ENCODE measurements at regions not wholly inside any gene's neighbourhood (a gene's known extent, or its start where the extent isn't known, plus 50 kb on each side); places are given as distances from the start of the nearest gene placed in this dataset.

DNA sequence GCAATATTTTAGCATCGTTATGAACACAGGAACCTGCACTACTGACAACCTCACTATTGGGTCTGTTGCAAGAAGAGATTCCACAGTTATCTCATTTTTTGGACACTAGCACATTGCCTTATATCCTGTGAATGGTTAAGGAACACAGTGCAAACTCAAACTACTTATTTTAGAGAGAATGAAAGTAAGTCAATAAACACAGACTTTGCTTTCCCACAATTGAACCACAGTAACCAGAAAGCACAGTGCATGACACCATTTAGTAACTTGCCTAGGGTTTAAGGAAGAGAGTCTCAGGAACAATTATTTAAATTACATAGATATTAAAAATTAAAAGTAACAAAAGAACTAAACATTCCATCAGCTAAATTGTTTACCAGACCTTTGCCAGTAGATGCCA is 468.8 kb downstream of the ZWINT start:
- H3K4me3 ChIP-seq (replicated peaks; ENCODE audit: low read depth, low read length): no peak overlapping the region
- no peak for DNase-seq (ENCODE audit: extremely low read depth, low read depth)
- TF ChIP-seq, protein P1, sequence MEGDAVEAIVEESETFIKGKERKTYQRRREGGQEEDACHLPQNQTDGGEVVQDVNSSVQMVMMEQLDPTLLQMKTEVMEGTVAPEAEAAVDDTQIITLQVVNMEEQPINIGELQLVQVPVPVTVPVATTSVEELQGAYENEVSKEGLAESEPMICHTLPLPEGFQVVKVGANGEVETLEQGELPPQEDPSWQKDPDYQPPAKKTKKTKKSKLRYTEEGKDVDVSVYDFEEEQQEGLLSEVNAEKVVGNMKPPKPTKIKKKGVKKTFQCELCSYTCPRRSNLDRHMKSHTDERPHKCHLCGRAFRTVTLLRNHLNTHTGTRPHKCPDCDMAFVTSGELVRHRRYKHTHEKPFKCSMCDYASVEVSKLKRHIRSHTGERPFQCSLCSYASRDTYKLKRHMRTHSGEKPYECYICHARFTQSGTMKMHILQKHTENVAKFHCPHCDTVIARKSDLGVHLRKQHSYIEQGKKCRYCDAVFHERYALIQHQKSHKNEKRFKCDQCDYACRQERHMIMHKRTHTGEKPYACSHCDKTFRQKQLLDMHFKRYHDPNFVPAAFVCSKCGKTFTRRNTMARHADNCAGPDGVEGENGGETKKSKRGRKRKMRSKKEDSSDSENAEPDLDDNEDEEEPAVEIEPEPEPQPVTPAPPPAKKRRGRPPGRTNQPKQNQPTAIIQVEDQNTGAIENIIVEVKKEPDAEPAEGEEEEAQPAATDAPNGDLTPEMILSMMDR (IDR thresholded peaks at IDR 0.05; ENCODE audit: low read depth, low read length, missing control alignments): no peak

DNA sequence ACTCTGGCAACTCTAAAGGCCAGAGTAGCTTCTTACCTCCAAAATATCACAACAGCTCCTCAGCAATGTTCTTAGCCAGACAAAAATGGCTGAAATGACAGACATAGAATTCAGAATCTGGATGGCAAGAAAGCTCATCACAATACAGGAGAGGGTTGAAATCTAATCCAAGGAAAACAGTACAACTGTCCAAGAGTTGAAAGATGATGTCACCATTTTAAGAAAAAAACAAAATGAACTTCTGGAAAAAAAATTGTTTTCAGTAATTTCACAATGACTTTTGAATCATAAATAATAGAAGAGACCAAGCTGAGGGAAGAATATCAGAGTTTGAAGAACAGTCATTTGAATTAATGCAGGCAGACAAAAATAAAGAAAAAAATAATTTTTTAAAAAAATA is 479.5 kb downstream of the ZWINT start:
- TF ChIP-seq, protein P1 (IDR thresholded peaks at IDR 0.05; ENCODE audit: low read depth, low read length, missing control alignments): no peak
- DNase-seq (ENCODE audit: extremely low read depth, low read depth): no peak
- no peak overlapping the region for H3K4me3 ChIP-seq (replicated peaks; ENCODE audit: low read depth, low read length)

DNA sequence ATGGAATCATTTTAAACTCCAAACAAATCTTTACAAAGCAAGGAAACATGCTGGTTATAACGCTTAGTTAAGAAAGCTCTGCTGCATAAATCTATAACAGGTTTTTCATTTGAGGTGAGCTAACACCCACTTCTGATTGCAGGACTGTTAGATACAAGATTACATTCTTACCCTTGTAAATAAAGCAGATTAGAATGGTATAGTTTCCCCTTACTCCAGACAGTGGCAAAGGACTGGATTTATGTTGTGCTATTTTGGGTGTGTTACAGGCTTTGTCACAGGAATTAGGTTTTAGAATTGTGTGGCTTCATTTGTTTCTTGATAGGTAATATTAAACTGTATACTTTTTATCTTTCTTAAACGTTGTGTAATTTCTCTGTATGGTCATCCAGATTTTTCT is 487.6 kb downstream of the ZWINT start:
- no peak overlapping the region for H3K4me3 ChIP-seq (replicated peaks; ENCODE audit: low read depth, low read length)
- DNase-seq (ENCODE audit: extremely low read depth, low read depth): no peak
- TF ChIP-seq, protein P1 (IDR thresholded peaks at IDR 0.05; ENCODE audit: low read depth, low read length, missing control alignments): no peak

DNA sequence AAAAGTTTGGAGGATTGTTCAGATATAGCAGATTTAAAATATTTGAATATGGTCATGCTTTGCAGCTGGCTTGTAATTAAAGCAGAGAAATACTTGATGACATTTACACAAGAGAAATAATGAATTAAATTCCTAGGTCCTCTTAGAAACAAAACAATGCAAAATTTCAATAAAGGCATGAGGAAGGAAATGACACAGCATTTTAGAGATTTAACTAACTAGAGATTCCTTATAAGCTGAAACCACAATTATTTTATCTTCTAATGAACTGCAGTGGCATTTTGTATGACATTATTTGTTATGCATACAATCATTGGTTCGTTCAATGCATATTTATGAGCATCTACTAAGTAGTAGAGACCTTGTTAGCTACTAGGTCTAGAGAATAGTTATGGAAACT is 490.9 kb downstream of the ZWINT start:
- no peak for DNase-seq (ENCODE audit: extremely low read depth, low read depth)
- H3K4me3 ChIP-seq (replicated peaks; ENCODE audit: low read depth, low read length): no peak overlapping the region
- TF ChIP-seq, protein P1 (IDR thresholded peaks at IDR 0.05; ENCODE audit: low read depth, low read length, missing control alignments): no peak

DNA sequence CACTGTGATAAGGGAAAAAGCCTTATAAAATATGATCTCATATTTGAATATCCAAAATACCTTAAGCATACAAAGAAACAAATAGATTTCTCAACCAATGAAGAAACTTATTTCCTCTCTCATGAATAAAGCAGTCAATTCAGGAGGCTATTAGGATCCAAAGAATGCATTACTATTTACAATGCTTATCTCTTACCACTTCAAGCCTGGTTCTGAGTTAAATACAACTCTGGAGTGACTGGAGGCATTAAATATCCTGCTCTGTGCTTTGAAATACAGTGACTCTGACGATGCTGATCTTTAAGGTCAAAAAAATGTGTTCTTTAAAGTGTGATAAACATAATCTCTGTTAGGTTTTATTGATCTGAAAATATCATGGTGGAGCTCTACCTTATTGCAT is 493.2 kb downstream of the ZWINT start:
- H3K4me3 ChIP-seq (replicated peaks; ENCODE audit: low read depth, low read length): no peak overlapping the region
- DNase-seq (ENCODE audit: extremely low read depth, low read depth): no peak
- TF ChIP-seq, protein P1 (IDR thresholded peaks at IDR 0.05; ENCODE audit: low read depth, low read length, missing control alignments): no peak

DNA sequence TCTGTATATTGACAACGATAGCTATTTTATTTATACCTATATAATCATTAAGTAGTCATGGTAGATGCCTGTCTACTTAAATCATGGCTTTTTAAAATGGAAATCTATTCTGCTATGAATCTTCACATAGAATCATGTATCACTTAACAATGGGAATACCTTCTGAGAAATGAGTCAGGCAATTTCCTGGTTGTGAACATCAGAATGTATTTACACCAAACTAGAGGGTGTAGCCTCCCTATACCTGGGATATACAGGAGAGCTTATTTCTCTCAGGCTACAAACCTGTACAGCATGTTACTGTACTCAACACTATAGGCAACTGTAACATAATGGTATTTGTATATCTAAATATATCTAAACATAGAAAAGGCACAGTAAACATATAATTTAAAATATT is 502.3 kb downstream of the ZWINT start:
- TF ChIP-seq, protein P1 (IDR thresholded peaks at IDR 0.05; ENCODE audit: low read depth, low read length, missing control alignments): no peak
- DNase-seq (ENCODE audit: extremely low read depth, low read depth): no peak
- H3K4me3 ChIP-seq (replicated peaks; ENCODE audit: low read depth, low read length): no peak overlapping the region

DNA sequence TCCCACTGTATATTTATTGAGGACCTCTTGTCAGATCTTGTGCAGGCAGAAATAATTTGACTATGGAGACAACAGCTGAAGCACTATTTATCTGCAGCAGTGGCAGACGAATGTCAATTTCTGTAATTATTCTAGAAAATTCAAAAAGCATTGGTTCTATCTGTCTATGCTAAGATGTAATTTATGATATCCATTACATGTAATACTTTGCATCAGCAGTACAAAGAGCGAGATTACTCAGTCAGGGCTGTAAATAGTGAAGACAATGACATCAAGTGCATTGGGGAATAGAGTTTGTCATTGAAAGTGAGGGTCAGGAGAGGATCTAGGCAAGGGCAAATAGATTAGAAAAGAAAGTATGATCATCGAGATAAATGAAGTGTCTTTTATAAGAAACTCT is 508.2 kb downstream of the ZWINT start:
- TF ChIP-seq, protein P1 (IDR thresholded peaks at IDR 0.05; ENCODE audit: low read depth, low read length, missing control alignments): no peak
- DNase-seq (ENCODE audit: extremely low read depth, low read depth): no peak
- no peak overlapping the region for H3K4me3 ChIP-seq (replicated peaks; ENCODE audit: low read depth, low read length)

Measured in HFF-Myc (cell line).